SK-N-SH (cell line): ENCODE measurements at regions not wholly inside any gene's neighbourhood (a gene's known extent, or its start where the extent isn't known, plus 50 kb on each side); places are given as distances from the start of the nearest gene placed in this dataset.
"Not testable (repeated sequence)": the region's sequence is repeated elsewhere in the genome, so short reads cannot be mapped to it uniquely, and the experiment has no call there.

Experiments used
- TF ChIP-seq, protein P1 (sequence below): IDR thresholded peaks from 2 replicates; pipeline ENCODE4 v1.4.0; 2012; ENCODE audit warnings: low read depth
- TF ChIP-seq, protein P2 (sequence below): fragments of 200-600 bp; sonication (generic); IDR thresholded peaks from 2 replicates; pipeline ENCODE4 v1.6.1; 2017; ENCODE audit warnings: antibody characterized with exemption, mild to moderate bottlenecking, moderate library complexity

DNA sequence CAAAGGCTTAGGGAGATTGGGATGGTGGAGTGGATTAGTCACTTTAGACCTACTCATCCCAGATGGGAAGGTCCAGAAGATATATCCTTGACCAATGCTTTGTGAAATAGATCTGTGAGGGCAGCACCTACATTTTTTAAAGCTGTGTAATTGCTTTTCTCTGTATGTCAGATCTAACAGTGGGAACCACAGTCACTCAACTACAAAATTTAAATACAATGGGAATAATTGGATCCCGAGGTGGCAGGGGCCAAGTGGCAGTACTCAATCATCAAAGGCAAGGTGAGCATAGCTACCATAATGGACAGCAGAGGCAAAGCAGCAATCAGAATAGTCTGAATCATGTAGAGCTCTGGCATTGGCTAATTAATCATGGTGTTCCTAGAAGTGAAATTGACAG is 86.1 kb upstream of the PKN2 start:
- TF ChIP-seq, protein P1, sequence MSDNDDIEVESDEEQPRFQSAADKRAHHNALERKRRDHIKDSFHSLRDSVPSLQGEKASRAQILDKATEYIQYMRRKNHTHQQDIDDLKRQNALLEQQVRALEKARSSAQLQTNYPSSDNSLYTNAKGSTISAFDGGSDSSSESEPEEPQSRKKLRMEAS: not testable (repeated sequence)
- TF ChIP-seq, protein P2, sequence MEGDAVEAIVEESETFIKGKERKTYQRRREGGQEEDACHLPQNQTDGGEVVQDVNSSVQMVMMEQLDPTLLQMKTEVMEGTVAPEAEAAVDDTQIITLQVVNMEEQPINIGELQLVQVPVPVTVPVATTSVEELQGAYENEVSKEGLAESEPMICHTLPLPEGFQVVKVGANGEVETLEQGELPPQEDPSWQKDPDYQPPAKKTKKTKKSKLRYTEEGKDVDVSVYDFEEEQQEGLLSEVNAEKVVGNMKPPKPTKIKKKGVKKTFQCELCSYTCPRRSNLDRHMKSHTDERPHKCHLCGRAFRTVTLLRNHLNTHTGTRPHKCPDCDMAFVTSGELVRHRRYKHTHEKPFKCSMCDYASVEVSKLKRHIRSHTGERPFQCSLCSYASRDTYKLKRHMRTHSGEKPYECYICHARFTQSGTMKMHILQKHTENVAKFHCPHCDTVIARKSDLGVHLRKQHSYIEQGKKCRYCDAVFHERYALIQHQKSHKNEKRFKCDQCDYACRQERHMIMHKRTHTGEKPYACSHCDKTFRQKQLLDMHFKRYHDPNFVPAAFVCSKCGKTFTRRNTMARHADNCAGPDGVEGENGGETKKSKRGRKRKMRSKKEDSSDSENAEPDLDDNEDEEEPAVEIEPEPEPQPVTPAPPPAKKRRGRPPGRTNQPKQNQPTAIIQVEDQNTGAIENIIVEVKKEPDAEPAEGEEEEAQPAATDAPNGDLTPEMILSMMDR: not testable (repeated sequence)
